T-helper 17 cell (primary cell): ENCODE measurements at regions not wholly inside any gene's neighbourhood (a gene's known extent, or its start where the extent isn't known, plus 50 kb on each side); places are given as distances from the start of the nearest gene placed in this dataset.
"Not testable (repeated sequence)": the region's sequence is repeated elsewhere in the genome, so short reads cannot be mapped to it uniquely, and the experiment has no call there.

Experiments
- ATAC-seq: fragments of 150-1000 bp; cut with Tn5 transposase; 2 replicates; pipeline ENCODE4 v1.10.0; 2021; ENCODE audit warnings: mild to moderate bottlenecking, moderate library complexity
- DNase-seq, 3 donors: peaks; one replicate each; pipeline versions ENCODE4 v3.0.0 to v3.0.0-alpha.2; 2020 to 2021
- H3K9me3 ChIP-seq: one replicate; pipeline ENCODE4 v1.7.0; 2013; ENCODE audit warnings: low read length, mild to moderate bottlenecking; ENCODE audit not compliant: control insufficient read depth, poor library complexity, severe bottlenecking
- H3K27ac Mint-ChIP-seq: one replicate; pipeline ENCODE4 v1.8.0; 2022; ENCODE audit warnings: mild to moderate bottlenecking, moderate library complexity, mixed read lengths
- H3K27me3 Mint-ChIP-seq: one replicate; pipeline ENCODE4 v1.8.0; 2022; ENCODE audit warnings: mixed read lengths
- H3K36me3 Mint-ChIP-seq: one replicate; pipeline ENCODE4 v1.8.0; 2022; ENCODE audit warnings: low read depth, mixed read lengths
- H3K4me1 Mint-ChIP-seq: one replicate; pipeline ENCODE4 v1.8.0; 2022; ENCODE audit warnings: mild to moderate bottlenecking, mixed read lengths
- H3K4me3 Mint-ChIP-seq: one replicate; pipeline ENCODE4 v1.8.0; 2022; ENCODE audit warnings: mild to moderate bottlenecking, moderate library complexity, mixed read lengths

DNA sequence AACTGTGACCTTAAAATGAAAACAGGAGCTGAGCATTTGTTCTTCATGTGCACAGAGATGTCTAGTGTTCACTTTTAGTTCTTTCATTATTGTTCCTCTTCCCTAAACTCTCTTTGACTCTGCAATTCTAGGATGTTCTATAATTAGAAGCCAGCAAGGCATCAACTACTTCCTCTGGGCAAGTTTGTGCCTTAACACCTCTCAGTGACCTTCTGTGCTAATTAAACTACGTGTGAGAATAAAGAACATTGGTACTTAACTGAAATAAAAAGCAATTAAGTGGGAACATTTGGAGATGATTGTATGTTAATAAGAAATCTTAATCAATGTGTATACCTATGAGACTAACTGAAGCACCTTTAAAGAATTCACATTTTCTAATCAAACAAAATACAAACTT, 242.8 kb downstream of the RASEF start:
- no peak overlapping the region for H3K4me3 Mint-ChIP-seq
- no peak overlapping the region for H3K27ac Mint-ChIP-seq
- H3K9me3 ChIP-seq, result no peaks in the 10 kb centered on the region
- ATAC-seq, result no peak
- no peaks in the 10 kb centered on the region for H3K4me1 Mint-ChIP-seq
- no peaks in the 10 kb centered on the region for H3K27me3 Mint-ChIP-seq
- no peak for DNase-seq
- no peaks in the 10 kb centered on the region for H3K36me3 Mint-ChIP-seq

DNA sequence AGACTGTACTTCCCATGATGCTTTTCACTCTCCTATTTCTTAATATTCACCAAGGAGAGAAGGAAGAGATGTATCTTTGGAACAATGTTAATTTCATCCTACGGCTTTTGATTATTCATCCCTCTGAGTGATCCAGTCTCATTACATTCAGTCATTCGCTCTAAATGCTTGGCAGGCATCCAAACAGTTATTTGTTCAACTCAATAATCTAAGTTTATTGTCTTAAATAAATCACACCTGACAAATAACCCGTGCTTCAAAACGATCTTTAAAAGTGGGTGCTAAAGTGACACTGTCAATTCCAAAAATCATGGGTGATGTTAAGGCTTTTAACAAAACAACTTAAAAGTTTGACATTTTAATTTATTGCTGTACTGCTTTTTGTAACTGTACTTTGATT, 233.1 kb downstream of the RASEF start:
- H3K9me3 ChIP-seq, result no peaks in the 10 kb centered on the region
- ATAC-seq (no peak), DNase-seq (no peak)
- Mint-ChIP-seq H3K4me3 (no peak overlapping the region), H3K27ac (no peak overlapping the region), H3K27me3 (no peaks in the 10 kb centered on the region), H3K4me1 (no peaks in the 10 kb centered on the region), H3K36me3 (no peaks in the 10 kb centered on the region)

DNA sequence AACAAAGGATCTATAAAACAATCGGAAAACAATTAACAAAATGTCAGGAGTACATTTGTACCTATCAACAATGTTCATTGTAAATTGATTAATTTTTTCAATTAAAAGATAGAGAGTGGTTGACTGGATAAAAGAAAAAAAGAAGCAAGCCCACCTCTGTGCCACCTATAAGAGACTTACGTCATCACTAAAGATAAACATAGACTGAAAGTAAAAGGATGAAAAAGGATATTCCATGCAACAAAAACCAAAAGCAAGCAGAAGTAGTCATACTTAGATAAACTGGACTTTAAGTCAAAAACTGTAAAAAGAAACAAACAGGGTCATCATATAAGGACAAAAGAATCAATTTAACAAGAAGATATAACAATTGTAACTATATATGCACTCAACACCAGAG, 197.4 kb downstream of the RASEF start:
- no peak overlapping the region for H3K4me3 Mint-ChIP-seq
- no peaks in the 10 kb centered on the region for H3K36me3 Mint-ChIP-seq
- ATAC-seq, result no peak
- H3K27me3 Mint-ChIP-seq, result no peaks in the 10 kb centered on the region
- no peak overlapping the region for H3K27ac Mint-ChIP-seq
- H3K9me3 ChIP-seq, result no peaks in the 10 kb centered on the region
- no peak for DNase-seq
- no peaks in the 10 kb centered on the region for H3K4me1 Mint-ChIP-seq

DNA sequence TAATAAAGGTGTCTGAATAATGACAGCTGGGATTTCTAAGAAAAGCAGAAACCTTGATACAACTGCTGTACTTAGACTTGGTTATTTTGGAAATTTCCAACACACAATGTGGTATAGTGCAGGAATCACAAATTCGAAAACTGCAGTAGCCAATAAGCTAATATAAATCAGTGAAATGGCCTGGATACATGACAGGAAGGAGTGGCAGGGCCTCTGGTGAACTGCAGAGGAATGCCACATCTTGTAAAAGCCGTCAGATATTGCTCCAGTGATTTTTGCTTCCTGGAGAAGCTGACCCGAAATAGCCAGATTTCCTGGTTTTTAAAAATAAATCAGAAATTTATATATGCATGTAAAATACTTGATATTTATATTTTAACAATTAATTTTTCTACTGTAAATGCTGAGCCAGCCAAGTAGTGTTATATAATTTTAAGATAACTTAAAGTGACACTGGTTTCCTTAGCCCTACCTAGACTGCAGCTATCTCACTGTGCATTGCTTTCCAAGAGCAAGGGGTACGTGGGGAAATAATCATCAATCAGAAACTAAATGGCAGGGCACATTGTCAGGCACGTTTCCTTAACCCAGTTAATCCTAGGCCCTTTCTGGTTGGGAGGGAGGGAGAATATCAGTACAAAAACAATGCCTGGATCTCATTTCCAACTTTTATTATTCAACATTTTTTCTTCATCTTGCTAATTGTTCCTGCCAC, 182.4 kb downstream of the RASEF start:
- H3K36me3 Mint-ChIP-seq, result no peaks in the 10 kb centered on the region
- no peak overlapping the region for H3K4me3 Mint-ChIP-seq
- no peaks in the 10 kb centered on the region for H3K4me1 Mint-ChIP-seq
- ATAC-seq (no peak), DNase-seq (no peak)
- H3K9me3 ChIP-seq, result no peaks in the 10 kb centered on the region
- H3K27ac Mint-ChIP-seq, result no peak overlapping the region
- H3K27me3 Mint-ChIP-seq, result no peaks in the 10 kb centered on the region

DNA sequence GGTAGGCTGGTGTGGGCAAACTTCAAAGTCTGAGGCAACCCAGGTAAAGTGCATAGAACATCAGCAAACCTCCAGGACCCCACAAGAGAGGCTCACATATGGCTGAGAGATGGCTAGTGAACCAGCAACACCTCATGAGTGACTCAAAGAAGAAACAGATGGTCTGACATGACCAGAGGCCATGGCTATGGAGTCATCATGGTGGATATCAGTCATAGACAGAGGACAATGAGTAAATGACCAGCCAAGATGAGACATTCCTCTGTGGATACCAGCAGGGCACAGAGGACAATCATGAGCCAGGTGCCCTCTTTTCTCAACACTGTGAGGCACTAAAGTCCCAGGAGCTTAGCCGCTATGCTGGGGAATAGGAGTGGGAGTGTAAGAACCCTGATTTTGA, 180.8 kb downstream of the RASEF start:
- no peaks in the 10 kb centered on the region for H3K9me3 ChIP-seq
- DNase-seq, result no peak
- Mint-ChIP-seq H3K4me3 (no peak overlapping the region), H3K27ac (no peak overlapping the region), H3K36me3 (no peaks in the 10 kb centered on the region), H3K4me1 (no peaks in the 10 kb centered on the region), H3K27me3 (no peaks in the 10 kb centered on the region)
- ATAC-seq, result no peak

DNA sequence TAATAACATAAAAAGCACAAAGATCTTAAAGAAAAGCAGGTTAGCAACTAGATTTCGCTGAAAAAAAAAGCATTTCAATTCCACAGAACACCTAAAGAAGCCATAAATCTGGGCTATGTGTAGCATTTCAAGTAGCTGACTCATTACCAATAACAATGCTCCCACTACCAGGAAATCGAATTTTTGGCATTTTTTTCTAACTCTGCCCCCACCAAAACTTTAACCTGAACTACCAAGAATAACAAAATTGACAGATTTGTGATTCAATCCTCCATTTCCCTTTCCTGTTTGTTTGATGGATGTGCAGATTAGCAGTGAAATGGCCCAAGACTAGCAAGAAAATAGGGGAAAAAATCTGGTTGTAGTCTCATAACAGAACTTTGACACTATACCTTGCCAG, 180.2 kb downstream of the RASEF start:
- no peaks in the 10 kb centered on the region for H3K9me3 ChIP-seq
- Mint-ChIP-seq H3K36me3 (no peaks in the 10 kb centered on the region), H3K4me1 (no peaks in the 10 kb centered on the region), H3K27ac (no peak overlapping the region), H3K4me3 (no peak overlapping the region), H3K27me3 (no peaks in the 10 kb centered on the region)
- ATAC-seq (no peak), DNase-seq (no peak)

DNA sequence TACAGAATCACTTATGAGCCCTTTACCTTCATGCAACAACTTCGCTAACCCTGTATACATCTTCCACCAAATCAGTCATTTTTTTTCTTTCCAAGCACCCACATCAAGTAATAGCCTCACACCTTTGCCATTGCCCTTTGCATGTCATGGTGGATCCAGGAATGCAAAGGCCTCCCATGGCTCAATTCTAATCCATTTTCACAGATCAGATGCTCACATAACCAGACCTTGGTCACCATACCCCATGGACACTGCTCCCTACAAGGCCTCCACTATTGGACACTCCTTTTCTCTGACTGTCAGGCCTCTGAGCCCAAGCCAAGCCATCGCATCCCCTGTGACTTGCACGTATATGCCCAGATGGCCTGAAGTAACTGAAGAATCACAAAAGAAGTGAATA, 179.5 kb downstream of the RASEF start:
- DNase-seq (no peak), ATAC-seq (no peak)
- H3K27me3 Mint-ChIP-seq, result no peaks in the 10 kb centered on the region
- no peaks in the 10 kb centered on the region for H3K4me1 Mint-ChIP-seq
- H3K36me3 Mint-ChIP-seq, result no peaks in the 10 kb centered on the region
- no peaks in the 10 kb centered on the region for H3K9me3 ChIP-seq
- no peak overlapping the region for H3K4me3 Mint-ChIP-seq
- H3K27ac Mint-ChIP-seq, result no peak overlapping the region

DNA sequence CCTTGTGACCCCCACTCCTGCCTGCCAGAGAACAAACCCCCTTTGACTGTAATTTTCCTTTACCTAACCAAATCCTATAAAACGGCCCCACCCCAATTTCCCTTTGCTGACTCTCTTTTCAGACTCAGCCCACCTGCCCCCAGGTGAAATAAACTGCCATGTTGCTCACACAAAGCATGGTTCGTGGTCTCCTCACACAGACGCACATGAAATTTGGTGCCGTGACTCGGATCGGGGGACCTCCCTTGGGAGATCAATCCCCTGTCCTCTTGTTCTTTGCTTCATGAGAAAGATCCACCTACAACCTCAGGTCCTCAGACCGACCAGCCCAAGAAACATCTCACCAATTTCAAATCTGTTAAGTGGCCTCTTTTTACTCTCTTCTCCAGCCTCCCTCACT, 179.0 kb downstream of the RASEF start:
- not testable (repeated sequence) for H3K4me1 Mint-ChIP-seq, H3K36me3 Mint-ChIP-seq

DNA sequence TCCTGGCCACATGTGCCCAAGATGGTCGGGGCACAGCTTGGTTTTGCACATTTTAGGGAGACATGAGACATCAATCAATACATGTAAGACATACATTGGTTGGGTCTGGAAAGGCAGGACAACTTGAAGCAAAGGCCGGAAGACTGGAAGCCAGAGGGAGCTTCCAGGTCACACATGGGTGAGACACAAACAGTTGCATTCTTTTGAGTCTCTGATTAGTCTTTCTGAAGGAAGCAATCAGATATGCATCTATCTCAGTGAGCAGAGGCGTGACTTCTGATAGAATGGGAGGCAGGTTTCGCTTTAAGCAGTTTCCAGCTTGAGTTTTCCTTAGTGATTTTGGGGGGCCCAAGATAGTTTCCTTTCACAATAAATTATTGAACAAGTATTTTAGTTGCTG, 172.5 kb downstream of the RASEF start:
- Mint-ChIP-seq H3K27me3 (no peaks in the 10 kb centered on the region), H3K27ac (no peak overlapping the region), H3K36me3 (no peaks in the 10 kb centered on the region), H3K4me1 (no peaks in the 10 kb centered on the region), H3K4me3 (no peak overlapping the region)
- ATAC-seq (no peak), DNase-seq (no peak)
- H3K9me3 ChIP-seq, result no peaks in the 10 kb centered on the region

More for the DNA sequence above, 179.0 kb downstream of the RASEF start:
- H3K9me3 ChIP-seq, DNase-seq, H3K4me3 Mint-ChIP-seq, ATAC-seq, H3K27ac Mint-ChIP-seq, H3K27me3 Mint-ChIP-seq: not testable (repeated sequence)

DNA sequence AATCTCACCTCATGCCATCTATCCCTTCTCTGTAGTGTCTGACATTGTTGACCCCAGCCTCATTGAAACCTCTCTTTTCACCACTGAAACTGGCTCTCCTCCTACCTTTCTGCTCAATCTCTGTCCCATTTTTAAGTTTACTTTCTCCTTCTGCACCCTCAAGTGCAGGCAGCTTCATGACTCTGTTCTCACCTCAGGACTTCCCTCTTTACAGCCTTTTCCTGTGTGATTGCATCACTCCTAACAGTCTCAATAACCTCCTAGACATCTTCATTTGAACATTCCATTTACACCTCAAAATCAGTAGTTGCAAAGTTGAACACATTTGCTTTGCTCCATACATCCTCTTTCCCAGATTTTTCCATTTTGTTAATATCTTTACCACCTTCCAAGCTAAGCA, 172.1 kb downstream of the RASEF start:
- no peak for DNase-seq
- H3K27ac Mint-ChIP-seq, result no peak overlapping the region
- H3K4me3 Mint-ChIP-seq, result no peak overlapping the region
- ATAC-seq, result no peak
- H3K9me3 ChIP-seq, result no peaks in the 10 kb centered on the region
- H3K36me3 Mint-ChIP-seq, result no peaks in the 10 kb centered on the region
- no peaks in the 10 kb centered on the region for H3K4me1 Mint-ChIP-seq
- no peaks in the 10 kb centered on the region for H3K27me3 Mint-ChIP-seq

DNA sequence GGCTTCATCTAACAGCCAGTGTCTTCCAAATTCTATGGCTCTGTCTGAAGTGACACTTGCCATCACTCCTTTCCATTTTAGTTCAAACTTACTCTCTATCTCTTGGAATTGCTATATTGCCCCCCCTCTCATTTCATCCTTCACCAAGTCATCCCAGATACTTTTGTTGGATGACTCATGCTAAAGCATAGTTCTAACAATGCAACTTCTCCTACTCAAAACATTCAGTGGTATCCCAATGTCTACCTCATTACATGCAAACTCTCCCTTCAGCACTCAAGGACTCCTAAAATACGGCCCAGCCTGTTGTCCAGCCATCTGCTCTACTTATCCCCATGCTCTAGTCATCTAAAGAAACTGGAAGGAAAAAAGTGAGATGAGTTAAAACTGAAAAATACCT, 171.6 kb downstream of the RASEF start:
- DNase-seq (no peak), ATAC-seq (no peak)
- Mint-ChIP-seq H3K4me3 (no peak overlapping the region), H3K27me3 (no peaks in the 10 kb centered on the region), H3K4me1 (no peaks in the 10 kb centered on the region), H3K36me3 (no peaks in the 10 kb centered on the region), H3K27ac (no peak overlapping the region)
- no peaks in the 10 kb centered on the region for H3K9me3 ChIP-seq

DNA sequence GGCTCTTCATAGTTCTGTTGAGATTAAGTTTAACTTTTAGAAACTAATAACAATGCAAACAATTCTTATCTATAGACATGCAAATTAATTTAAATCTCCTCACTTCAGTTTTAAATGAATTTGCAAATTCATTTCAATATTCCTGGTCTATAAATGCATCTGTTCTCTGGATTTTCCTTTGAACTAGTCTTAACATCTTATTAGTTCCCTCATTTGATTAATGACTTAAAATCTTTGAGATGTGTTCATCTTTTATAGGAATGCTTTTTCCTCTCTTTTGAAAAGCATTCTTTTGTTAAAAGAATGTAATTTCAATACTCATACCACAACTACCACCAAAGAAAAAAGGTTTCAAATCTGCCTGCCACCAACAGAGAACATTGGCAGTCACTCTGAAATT, 169.4 kb downstream of the RASEF start:
- no peaks in the 10 kb centered on the region for H3K9me3 ChIP-seq
- no peaks in the 10 kb centered on the region for H3K27me3 Mint-ChIP-seq
- no peaks in the 10 kb centered on the region for H3K4me1 Mint-ChIP-seq
- DNase-seq, result no peak
- ATAC-seq, result no peak
- no peaks in the 10 kb centered on the region for H3K36me3 Mint-ChIP-seq
- no peak overlapping the region for H3K4me3 Mint-ChIP-seq
- H3K27ac Mint-ChIP-seq, result no peak overlapping the region

DNA sequence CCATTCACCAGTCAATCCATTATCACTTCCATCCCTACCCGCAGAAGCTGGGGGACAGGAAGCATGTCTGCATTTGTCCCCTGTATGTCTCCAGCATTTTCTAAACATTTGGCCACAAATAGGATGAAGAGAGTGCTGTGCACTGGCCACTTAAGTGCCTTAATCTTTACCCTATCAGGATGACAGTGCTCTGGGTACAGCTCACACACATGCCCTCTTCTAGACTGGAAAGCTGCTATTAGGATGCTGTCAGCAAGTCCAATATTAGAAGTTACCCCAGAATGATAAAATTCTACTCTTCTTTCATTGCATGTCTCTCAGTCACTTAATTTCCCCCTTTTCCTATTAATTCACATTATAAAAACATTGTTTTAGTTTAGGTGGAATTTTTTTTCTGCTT, 168.4 kb downstream of the RASEF start:
- no peaks in the 10 kb centered on the region for H3K9me3 ChIP-seq
- no peak overlapping the region for H3K27ac Mint-ChIP-seq
- H3K36me3 Mint-ChIP-seq, result no peaks in the 10 kb centered on the region
- DNase-seq (no peak), ATAC-seq (no peak)
- no peaks in the 10 kb centered on the region for H3K27me3 Mint-ChIP-seq
- H3K4me3 Mint-ChIP-seq, result no peak overlapping the region
- no peaks in the 10 kb centered on the region for H3K4me1 Mint-ChIP-seq

DNA sequence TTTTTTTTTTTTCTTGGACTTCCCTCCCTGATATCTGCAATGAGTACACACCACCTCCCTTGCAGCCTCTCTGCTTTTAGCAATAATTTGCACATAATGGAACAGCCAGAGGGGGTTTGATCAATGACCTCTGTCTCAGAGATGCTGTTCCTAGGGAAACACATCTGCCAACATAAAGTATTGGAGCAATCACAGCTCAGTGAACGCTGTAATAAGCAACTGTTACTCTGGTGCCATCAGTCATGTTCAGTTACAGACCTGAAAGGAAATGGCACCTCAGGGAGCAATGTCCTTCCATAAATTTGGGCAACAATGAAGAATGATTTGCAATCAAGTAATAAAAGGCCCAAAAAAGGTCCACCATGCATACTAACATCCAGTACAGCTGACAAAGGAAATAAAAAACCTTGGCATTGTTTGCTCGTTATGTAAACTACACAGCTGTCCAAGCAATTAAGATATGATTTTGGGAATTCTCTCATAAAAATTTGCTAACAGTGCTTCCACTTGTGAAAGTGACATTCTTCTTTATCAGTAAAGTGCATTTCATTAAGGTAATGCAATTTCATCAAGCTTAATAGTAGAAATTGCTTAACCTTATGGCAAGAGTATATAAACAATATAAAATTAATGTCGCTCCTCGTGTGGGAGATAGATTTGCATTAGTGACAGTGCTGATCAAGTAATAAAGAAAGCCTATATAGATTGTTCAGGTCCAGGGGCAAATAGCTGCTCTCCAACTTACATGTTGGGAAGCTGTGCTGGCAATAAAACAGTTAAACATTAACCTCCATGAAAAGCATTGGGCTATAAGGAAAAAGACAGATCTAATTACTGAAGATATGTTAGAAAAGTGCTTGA, 167.8 kb downstream of the RASEF start:
- Mint-ChIP-seq H3K27me3 (no peaks in the 10 kb centered on the region), H3K27ac (no peak overlapping the region), H3K4me3 (no peak overlapping the region), H3K4me1 (no peaks in the 10 kb centered on the region), H3K36me3 (no peaks in the 10 kb centered on the region)
- DNase-seq (no peak), ATAC-seq (no peak)
- no peaks in the 10 kb centered on the region for H3K9me3 ChIP-seq
